Prostate gland (tissue), 2 donors: ENCODE measurements at regions not wholly inside any gene's neighbourhood (a gene's known extent, or its start where the extent isn't known, plus 50 kb on each side); places are given as distances from the start of the nearest gene placed in this dataset.

Source experiments
- CTCF ChIP-seq, 4 experiments: fragments of 200-600 bp in 2 of 4; fragments of 450-650 bp in 2 of 4; sonication (generic) in 2 of 4; IDR thresholded peaks; 1 replicate in 3 of 4; 2 replicates in 1 of 4; pipeline ENCODE4 v1.5.1; 2016 to 2019; ENCODE audit warnings: antibody characterized with exemption in 4 of 4, mild to moderate bottlenecking in 2 of 4, moderate library complexity in 2 of 4
- POLR2A ChIP-seq: fragments of 450-650 bp; IDR thresholded peaks from one replicate; pipeline ENCODE4 v1.6.1; 2016; ENCODE audit warnings: antibody characterized with exemption, mild to moderate bottlenecking

GRCh38 chr20:61099806-61100205 is 152.3 kb upstream of the CDH4 start:
- TF ChIP-seq CTCF (IDR thresholded peaks at IDR 0.05) (no peak), POLR2A (no peak)
